ENCODE measurements at regions not wholly inside any gene's neighbourhood (a gene's known extent, or its start where the extent isn't known, plus 50 kb on each side); places are given as distances from the start of the nearest gene placed in this dataset.

DNA sequence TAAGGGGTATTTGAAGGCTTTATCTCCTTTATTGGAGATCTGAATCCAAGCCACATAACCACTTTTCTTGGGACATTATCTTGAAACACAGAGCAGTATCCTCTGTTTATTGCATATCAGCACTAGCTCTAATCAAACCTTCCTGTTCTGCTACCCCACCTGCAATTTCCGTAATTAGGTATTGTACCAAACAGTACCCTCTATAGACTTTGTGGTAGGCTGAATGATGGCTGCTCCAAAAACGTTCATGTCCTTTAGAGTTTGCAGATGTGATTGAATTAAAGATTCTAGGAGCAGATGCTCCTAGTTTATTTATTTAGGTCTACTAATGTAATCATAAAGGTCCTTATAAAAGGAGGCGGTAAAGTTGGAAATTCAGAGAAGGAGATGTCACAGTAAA is 573.0 kb upstream of the ATXN7L3B start:
- TF ChIP-seq, protein P1, sequence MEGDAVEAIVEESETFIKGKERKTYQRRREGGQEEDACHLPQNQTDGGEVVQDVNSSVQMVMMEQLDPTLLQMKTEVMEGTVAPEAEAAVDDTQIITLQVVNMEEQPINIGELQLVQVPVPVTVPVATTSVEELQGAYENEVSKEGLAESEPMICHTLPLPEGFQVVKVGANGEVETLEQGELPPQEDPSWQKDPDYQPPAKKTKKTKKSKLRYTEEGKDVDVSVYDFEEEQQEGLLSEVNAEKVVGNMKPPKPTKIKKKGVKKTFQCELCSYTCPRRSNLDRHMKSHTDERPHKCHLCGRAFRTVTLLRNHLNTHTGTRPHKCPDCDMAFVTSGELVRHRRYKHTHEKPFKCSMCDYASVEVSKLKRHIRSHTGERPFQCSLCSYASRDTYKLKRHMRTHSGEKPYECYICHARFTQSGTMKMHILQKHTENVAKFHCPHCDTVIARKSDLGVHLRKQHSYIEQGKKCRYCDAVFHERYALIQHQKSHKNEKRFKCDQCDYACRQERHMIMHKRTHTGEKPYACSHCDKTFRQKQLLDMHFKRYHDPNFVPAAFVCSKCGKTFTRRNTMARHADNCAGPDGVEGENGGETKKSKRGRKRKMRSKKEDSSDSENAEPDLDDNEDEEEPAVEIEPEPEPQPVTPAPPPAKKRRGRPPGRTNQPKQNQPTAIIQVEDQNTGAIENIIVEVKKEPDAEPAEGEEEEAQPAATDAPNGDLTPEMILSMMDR (IDR thresholded peaks at IDR 0.05), result no peak
- no peak for TF ChIP-seq POLR2A (IDR thresholded peaks at IDR 0.05)
